H9 (cell line): ENCODE measurements at regions not wholly inside any gene's neighbourhood (a gene's known extent, or its start where the extent isn't known, plus 50 kb on each side); places are given as distances from the start of the nearest gene placed in this dataset.

ENCODE experiments used
- DNase-seq: peaks from one replicate; pipeline ENCODE4 v3.0.0-alpha.2; 2017
- H2AFZ ChIP-seq: one replicate; pipeline ENCODE4 v1.6.1; 2013; ENCODE audit warnings: mild to moderate bottlenecking, low read length, control low read depth, moderate library complexity
- H2AK5ac ChIP-seq: 2 replicates; pipeline ENCODE4 v1.6.1; 2013; ENCODE audit warnings: low read length, control low read depth, mixed read lengths; ENCODE audit not compliant: insufficient read length
- H2BK120ac ChIP-seq: one replicate; pipeline ENCODE4 v1.6.1; 2013; ENCODE audit warnings: low read depth, mild to moderate bottlenecking, low read length, control low read depth, inconsistent platforms; ENCODE audit not compliant: poor library complexity, severe bottlenecking
- H2BK12ac ChIP-seq: 2 replicates; pipeline ENCODE4 v1.6.1; 2013; ENCODE audit warnings: low read length, control low read depth, mixed read lengths, low read depth; ENCODE audit not compliant: insufficient read length
- H2BK15ac ChIP-seq: 2 replicates; pipeline ENCODE4 v1.6.1; 2013; ENCODE audit warnings: low read depth, low read length, control low read depth
- H2BK20ac ChIP-seq: one replicate; pipeline ENCODE4 v1.6.1; 2013; ENCODE audit warnings: low read depth, mild to moderate bottlenecking, low read length, control low read depth, inconsistent platforms; ENCODE audit not compliant: poor library complexity, severe bottlenecking
- H2BK5ac ChIP-seq: 2 replicates; pipeline ENCODE4 v1.6.1; 2013; ENCODE audit warnings: low read length, control low read depth, mixed read lengths; ENCODE audit not compliant: insufficient read length
- H3K14ac ChIP-seq: 2 replicates; pipeline ENCODE4 v1.6.1; 2013; ENCODE audit warnings: low read length, control low read depth; ENCODE audit not compliant: insufficient read depth
- H3K18ac ChIP-seq: 2 replicates; pipeline ENCODE4 v1.6.1; 2013; ENCODE audit warnings: low read depth, mild to moderate bottlenecking, mixed read lengths, low read length, control low read depth; ENCODE audit not compliant: insufficient read length
- H3K23ac ChIP-seq: 2 replicates; pipeline ENCODE4 v1.6.1; 2013; ENCODE audit warnings: low read length, control low read depth, mixed read lengths, low read depth; ENCODE audit not compliant: insufficient read length
- H3K23me2 ChIP-seq: 2 replicates; pipeline ENCODE4 v1.6.1; 2013; ENCODE audit warnings: low read depth, mild to moderate bottlenecking, mixed read lengths, low read length, control low read depth; ENCODE audit not compliant: insufficient read length, poor library complexity, severe bottlenecking
- H3K27ac ChIP-seq: 2 replicates; pipeline ENCODE4 v1.5.1; 2013; ENCODE audit warnings: low read length, control low read depth, mixed read lengths, low read depth; ENCODE audit not compliant: insufficient read length
- H3K27me3 ChIP-seq: 2 replicates; pipeline ENCODE4 v1.6.1; 2013; ENCODE audit warnings: low read length, control low read depth, inconsistent platforms; ENCODE audit not compliant: insufficient read depth
- H3K4ac ChIP-seq: 2 replicates; pipeline ENCODE4 v1.6.1; 2013; ENCODE audit warnings: low read depth, mild to moderate bottlenecking, control low read depth, inconsistent platforms, low read length, moderate library complexity
- H3K4me1 ChIP-seq: 2 replicates; pipeline ENCODE4 v1.6.1; 2013; ENCODE audit warnings: low read length, control low read depth, inconsistent platforms; ENCODE audit not compliant: insufficient read depth
- H3K4me2 ChIP-seq: 2 replicates; pipeline ENCODE4 v1.6.1; 2013; ENCODE audit warnings: low read length, control low read depth, mixed read lengths; ENCODE audit not compliant: insufficient read length, insufficient read depth
- H3K56ac ChIP-seq: 2 replicates; pipeline ENCODE4 v1.6.1; 2013; ENCODE audit warnings: low read depth, mild to moderate bottlenecking, mixed read lengths, low read length, control low read depth; ENCODE audit not compliant: insufficient read length
- H3K79me1 ChIP-seq: 2 replicates; pipeline ENCODE4 v1.6.1; 2013; ENCODE audit warnings: low read depth, mild to moderate bottlenecking, moderate library complexity, low read length, control low read depth, inconsistent platforms; ENCODE audit not compliant: insufficient read depth, poor library complexity, severe bottlenecking
- H3K79me2 ChIP-seq: 2 replicates; pipeline ENCODE4 v1.6.1; 2013; ENCODE audit warnings: low read length, control low read depth, inconsistent platforms; ENCODE audit not compliant: insufficient read depth
- H3K9ac ChIP-seq: 2 replicates; pipeline ENCODE4 v1.6.1; 2013; ENCODE audit warnings: low read length, control low read depth, mixed read lengths; ENCODE audit not compliant: insufficient read length; ENCODE audit errors: extremely low read depth
- H3K9me3 ChIP-seq: one replicate; pipeline ENCODE4 v1.6.1; 2013; ENCODE audit warnings: low read depth, low read length, inconsistent platforms; ENCODE audit not compliant: control insufficient read depth
- H3T11ph ChIP-seq: one replicate; pipeline ENCODE4 v1.6.1; 2013; ENCODE audit warnings: mild to moderate bottlenecking, low read length, control low read depth, inconsistent platforms
- H4K20me1 ChIP-seq: one replicate; pipeline ENCODE4 v1.6.1; 2013; ENCODE audit not compliant: control insufficient read depth, insufficient read length, insufficient read depth
- H4K5ac ChIP-seq: 2 replicates; pipeline ENCODE4 v1.6.1; 2013; ENCODE audit warnings: low read depth, mild to moderate bottlenecking, mixed read lengths, low read length, control low read depth; ENCODE audit not compliant: insufficient read length
- H4K8ac ChIP-seq: replicated peaks from 2 replicates; pipeline ENCODE4 v1.6.1; 2013; ENCODE audit warnings: low read length, control low read depth, mixed read lengths, low read depth; ENCODE audit not compliant: insufficient read length
- H4K91ac ChIP-seq: 2 replicates; pipeline ENCODE4 v1.6.1; 2013; ENCODE audit warnings: low read depth, mild to moderate bottlenecking, moderate library complexity, mixed read lengths, low read length, control low read depth; ENCODE audit not compliant: insufficient read length
- H3K27ac Mint-ChIP-seq, 3 experiments: 2 replicates in 2 of 3; 3 replicates in 1 of 3; pipeline ENCODE4 v1.8.0; 2020 to 2021; ENCODE audit warnings: mixed read lengths in 3 of 3, mild to moderate bottlenecking in 1 of 3, moderate library complexity in 1 of 3
- H3K27me3 Mint-ChIP-seq: 2 replicates; pipeline ENCODE4 v1.8.0; 2021; ENCODE audit warnings: low read depth, mild to moderate bottlenecking, moderate library complexity, mixed read lengths
- H3K36me3 Mint-ChIP-seq, 3 experiments: 2 replicates in 2 of 3; 3 replicates in 1 of 3; pipeline ENCODE4 v1.8.0; 2020 to 2021; ENCODE audit warnings: low read depth in 3 of 3, mixed read lengths in 3 of 3; ENCODE audit not compliant: insufficient read depth in 1 of 3
- H3K4me1 Mint-ChIP-seq, 2 experiments: 2 replicates each; pipeline ENCODE4 v1.8.0; 2020; ENCODE audit warnings: mixed read lengths in 2 of 2
- H3K4me3 Mint-ChIP-seq, 2 experiments: 2 replicates in 1 of 2; 3 replicates in 1 of 2; pipeline ENCODE4 v1.8.0; 2020 to 2021; ENCODE audit warnings: mild to moderate bottlenecking in 2 of 2, mixed read lengths in 2 of 2, moderate library complexity in 1 of 2
- H3K9me3 Mint-ChIP-seq, 2 experiments: 2 replicates in 1 of 2; 3 replicates in 1 of 2; pipeline ENCODE4 v1.8.0; 2020; ENCODE audit warnings: mild to moderate bottlenecking in 2 of 2, mixed read lengths in 2 of 2, moderate library complexity in 1 of 2
- CTCF ChIP-seq: fragments of 200-600 bp; sonication (generic); conservative IDR thresholded peaks from 3 replicates; pipeline ENCODE4 v1.8.0; 2021; ENCODE audit warnings: antibody characterized with exemption, mild to moderate bottlenecking

DNA sequence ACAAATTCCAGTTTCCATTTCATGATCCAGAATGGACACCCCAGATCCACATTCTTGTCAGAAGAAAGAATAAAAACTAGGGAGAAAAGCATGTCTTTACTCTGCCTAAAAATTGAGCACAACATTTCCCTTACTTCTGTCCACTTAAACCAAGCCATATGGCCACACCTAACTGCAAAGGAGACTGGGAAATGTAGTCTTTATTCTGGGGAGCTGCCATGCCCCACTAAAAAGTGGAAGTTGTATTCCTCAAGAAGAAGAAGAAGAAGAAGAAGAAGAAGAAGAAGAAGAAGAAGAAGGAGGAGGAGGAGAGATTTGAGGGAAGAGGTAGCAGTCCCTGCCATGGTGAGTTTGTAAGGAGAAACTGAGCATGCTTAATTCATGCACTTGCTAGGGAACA is 84.5 kb downstream of the GPR65 start:
- H3K79me1 ChIP-seq = no peaks in the 10 kb centered on the region
- no peaks in the 10 kb centered on the region for H3K79me2 ChIP-seq
- no peak overlapping the region for H3K18ac ChIP-seq
- H4K8ac ChIP-seq = no peak overlapping the region
- no peak overlapping the region for H3K4ac ChIP-seq
- Mint-ChIP-seq H3K4me1 (peaks cover 4 to 14% of the 10 kb centered on the region in 2 experiments; a peak in 2 of 4 replicates), H3K4me3 (no peak overlapping the region), H3K9me3 (no peaks in the 10 kb centered on the region), H3K36me3 (no peaks in the 10 kb centered on the region), H3K27me3 (peaks cover 2% of the 10 kb centered on the region; the same call in 1 of the 2 replicates), H3K27ac (no peak overlapping the region)
- H4K20me1 ChIP-seq = no peaks in the 10 kb centered on the region
- no peak overlapping the region for H2BK20ac ChIP-seq
- no peak overlapping the region for H3K4me2 ChIP-seq
- H3K27ac ChIP-seq = no peak overlapping the region
- H3K4me1 ChIP-seq = peaks cover 3% of the 10 kb centered on the region; the same call in 1 of the 2 replicates
- no peak overlapping the region for H3K56ac ChIP-seq
- no peak overlapping the region for H3K14ac ChIP-seq
- no peak overlapping the region for H3K9ac ChIP-seq
- no peak overlapping the region for H4K91ac ChIP-seq
- H2BK15ac ChIP-seq = no peak overlapping the region
- TF ChIP-seq CTCF = no peak
- no peak overlapping the region for H4K5ac ChIP-seq
- H2AK5ac ChIP-seq = no peak overlapping the region
- DNase-seq = no peak
- H3K23me2 ChIP-seq = no peaks in the 10 kb centered on the region
- no peaks in the 10 kb centered on the region for H3K9me3 ChIP-seq
- no peak overlapping the region for H2BK5ac ChIP-seq
- H2BK12ac ChIP-seq = no peak overlapping the region
- no peak overlapping the region for H3K23ac ChIP-seq
- H3K27me3 ChIP-seq = no peaks in the 10 kb centered on the region
- no peak overlapping the region for H2AFZ ChIP-seq
- no peak overlapping the region for H3T11ph ChIP-seq
- no peak overlapping the region for H2BK120ac ChIP-seq
